ENCODE measurements at regions not wholly inside any gene's neighbourhood (a gene's known extent, or its start where the extent isn't known, plus 50 kb on each side); places are given as distances from the start of the nearest gene placed in this dataset.

- TF ChIP-seq POLR2AphosphoS5 (IDR thresholded peaks at IDR 0.05; ENCODE audit: low read depth): no peak
- TF ChIP-seq, protein P1, sequence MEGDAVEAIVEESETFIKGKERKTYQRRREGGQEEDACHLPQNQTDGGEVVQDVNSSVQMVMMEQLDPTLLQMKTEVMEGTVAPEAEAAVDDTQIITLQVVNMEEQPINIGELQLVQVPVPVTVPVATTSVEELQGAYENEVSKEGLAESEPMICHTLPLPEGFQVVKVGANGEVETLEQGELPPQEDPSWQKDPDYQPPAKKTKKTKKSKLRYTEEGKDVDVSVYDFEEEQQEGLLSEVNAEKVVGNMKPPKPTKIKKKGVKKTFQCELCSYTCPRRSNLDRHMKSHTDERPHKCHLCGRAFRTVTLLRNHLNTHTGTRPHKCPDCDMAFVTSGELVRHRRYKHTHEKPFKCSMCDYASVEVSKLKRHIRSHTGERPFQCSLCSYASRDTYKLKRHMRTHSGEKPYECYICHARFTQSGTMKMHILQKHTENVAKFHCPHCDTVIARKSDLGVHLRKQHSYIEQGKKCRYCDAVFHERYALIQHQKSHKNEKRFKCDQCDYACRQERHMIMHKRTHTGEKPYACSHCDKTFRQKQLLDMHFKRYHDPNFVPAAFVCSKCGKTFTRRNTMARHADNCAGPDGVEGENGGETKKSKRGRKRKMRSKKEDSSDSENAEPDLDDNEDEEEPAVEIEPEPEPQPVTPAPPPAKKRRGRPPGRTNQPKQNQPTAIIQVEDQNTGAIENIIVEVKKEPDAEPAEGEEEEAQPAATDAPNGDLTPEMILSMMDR (IDR thresholded peaks at IDR 0.05; ENCODE audit: insufficient read depth, low read length): no peak
- TF ChIP-seq GABPA (IDR thresholded peaks at IDR 0.05; ENCODE audit: low read depth): no peak
- TF ChIP-seq REST (IDR thresholded peaks at IDR 0.05; ENCODE audit: insufficient replicate concordance, low read depth): no peak
Observed at GRCh38 chr6:143613749-143614148, 64.0 kb upstream of the PHACTR2 start.
